KMS-11 (cell line): ENCODE measurements at regions not wholly inside any gene's neighbourhood (a gene's known extent, or its start where the extent isn't known, plus 50 kb on each side); places are given as distances from the start of the nearest gene placed in this dataset.

Source experiments
- H2AFZ ChIP-seq: fragments of 200-600 bp; sonication (generic); 2 replicates; pipeline ENCODE4 v1.6.1; 2016; ENCODE audit warnings: antibody characterized with exemption, mixed run types, low read depth
- H3K27ac ChIP-seq: fragments of 200-600 bp; sonication (generic); 2 replicates; pipeline ENCODE4 v1.6.1; 2016; ENCODE audit warnings: mild to moderate bottlenecking, mixed run types
- H3K27me3 ChIP-seq: fragments of 200-600 bp; sonication (generic); 2 replicates; pipeline ENCODE4 v1.6.1; 2017; ENCODE audit warnings: mild to moderate bottlenecking, low read depth, mixed run types, moderate library complexity; ENCODE audit not compliant: insufficient read depth
- H3K36me3 ChIP-seq: fragments of 200-600 bp; sonication (generic); 2 replicates; pipeline ENCODE4 v1.6.1; 2017; ENCODE audit warnings: mild to moderate bottlenecking, mixed run types; ENCODE audit not compliant: insufficient read depth
- H3K4me1 ChIP-seq: fragments of 200-600 bp; sonication (generic); 2 replicates; pipeline ENCODE4 v1.6.1; 2016; ENCODE audit warnings: mild to moderate bottlenecking, low read depth, mixed run types; ENCODE audit not compliant: poor library complexity, severe bottlenecking
- H3K4me2 ChIP-seq: fragments of 200-600 bp; sonication (generic); 2 replicates; pipeline ENCODE4 v1.7.0; 2016; ENCODE audit warnings: mild to moderate bottlenecking, mixed run types
- H3K4me3 ChIP-seq: fragments of 200-600 bp; sonication (generic); IDR thresholded peaks from 2 replicates; pipeline ENCODE4 v1.6.1; 2017; ENCODE audit warnings: low read depth, low read length, mixed read lengths; ENCODE audit not compliant: insufficient read depth
- H3K79me2 ChIP-seq: fragments of 200-600 bp; sonication (generic); 2 replicates; pipeline ENCODE4 v1.6.1; 2016; ENCODE audit warnings: low read depth, mixed run types; ENCODE audit not compliant: insufficient read depth
- H3K9ac ChIP-seq: fragments of 200-600 bp; sonication (generic); 2 replicates; pipeline ENCODE4 v1.6.1; 2016; ENCODE audit warnings: mild to moderate bottlenecking, mixed run types
- H4K20me1 ChIP-seq: fragments of 200-600 bp; sonication (generic); 2 replicates; pipeline ENCODE4 v1.6.1; 2016; ENCODE audit warnings: mild to moderate bottlenecking, mixed run types; ENCODE audit not compliant: insufficient read depth
- CTCF ChIP-seq: fragments of 200-600 bp; sonication (generic); conservative IDR thresholded peaks from 2 replicates; pipeline ENCODE4 v1.6.1; 2017; ENCODE audit warnings: low read depth, mild to moderate bottlenecking, antibody characterized with exemption, low read length, moderate library complexity, mixed read lengths

GRCh38 chr22:48309836-48310235 lies 1517.8 kb downstream of the BRD1 start:
- H4K20me1 ChIP-seq: no peaks in the 10 kb centered on the region
- H3K36me3 ChIP-seq: no peaks in the 10 kb centered on the region
- H3K27ac ChIP-seq: no peak overlapping the region
- no peaks in the 10 kb centered on the region for H3K27me3 ChIP-seq
- H3K4me2 ChIP-seq: no peak overlapping the region
- TF ChIP-seq CTCF: no peak
- H2AFZ ChIP-seq: no peak overlapping the region
- H3K4me3 ChIP-seq: no peak overlapping the region
- no peak overlapping the region for H3K9ac ChIP-seq
- H3K4me1 ChIP-seq: no peaks in the 10 kb centered on the region
- H3K79me2 ChIP-seq: no peaks in the 10 kb centered on the region

- no peaks in the 10 kb centered on the region for H3K36me3 ChIP-seq
- TF ChIP-seq CTCF: no peak
- no peaks in the 10 kb centered on the region for H4K20me1 ChIP-seq
- H3K9ac ChIP-seq: no peak overlapping the region
- no peaks in the 10 kb centered on the region for H3K27me3 ChIP-seq
- no peak overlapping the region for H3K4me3 ChIP-seq
- H2AFZ ChIP-seq: no peak overlapping the region
- H3K79me2 ChIP-seq: no peaks in the 10 kb centered on the region
- H3K27ac ChIP-seq: no peak overlapping the region
- H3K4me2 ChIP-seq: no peak overlapping the region
- no peaks in the 10 kb centered on the region for H3K4me1 ChIP-seq
Observed at GRCh38 chr22:48309115-48309705, 1518.5 kb downstream of the BRD1 start.

GRCh38 chr22:48307931-48308330 lies 1519.7 kb downstream of the BRD1 start:
- Histone ChIP-seq H3K79me2 (no peaks in the 10 kb centered on the region), H3K9ac (no peak overlapping the region), H3K27me3 (no peaks in the 10 kb centered on the region), H3K4me2 (no peak overlapping the region), H3K27ac (no peak overlapping the region), H4K20me1 (no peaks in the 10 kb centered on the region), H2AFZ (no peak overlapping the region), H3K36me3 (no peaks in the 10 kb centered on the region), H3K4me3 (no peak overlapping the region), H3K4me1 (no peaks in the 10 kb centered on the region)
- no peak for TF ChIP-seq CTCF

GRCh38 chr22:48306785-48307510 lies 1520.7 kb downstream of the BRD1 start:
- no peaks in the 10 kb centered on the region for H3K36me3 ChIP-seq
- H3K9ac ChIP-seq: no peak overlapping the region
- H4K20me1 ChIP-seq: no peaks in the 10 kb centered on the region
- no peaks in the 10 kb centered on the region for H3K79me2 ChIP-seq
- no peak for TF ChIP-seq CTCF
- H3K4me1 ChIP-seq: no peaks in the 10 kb centered on the region
- H3K27ac ChIP-seq: no peak overlapping the region
- no peak overlapping the region for H3K4me2 ChIP-seq
- no peak overlapping the region for H3K4me3 ChIP-seq
- H2AFZ ChIP-seq: no peak overlapping the region
- H3K27me3 ChIP-seq: no peaks in the 10 kb centered on the region
